ENCODE measurements at regions not wholly inside any gene's neighbourhood (a gene's known extent, or its start where the extent isn't known, plus 50 kb on each side); places are given as distances from the start of the nearest gene placed in this dataset.
"Not testable (repeated sequence)": the region's sequence is repeated elsewhere in the genome, so short reads cannot be mapped to it uniquely, and the experiment has no call there.

DNA sequence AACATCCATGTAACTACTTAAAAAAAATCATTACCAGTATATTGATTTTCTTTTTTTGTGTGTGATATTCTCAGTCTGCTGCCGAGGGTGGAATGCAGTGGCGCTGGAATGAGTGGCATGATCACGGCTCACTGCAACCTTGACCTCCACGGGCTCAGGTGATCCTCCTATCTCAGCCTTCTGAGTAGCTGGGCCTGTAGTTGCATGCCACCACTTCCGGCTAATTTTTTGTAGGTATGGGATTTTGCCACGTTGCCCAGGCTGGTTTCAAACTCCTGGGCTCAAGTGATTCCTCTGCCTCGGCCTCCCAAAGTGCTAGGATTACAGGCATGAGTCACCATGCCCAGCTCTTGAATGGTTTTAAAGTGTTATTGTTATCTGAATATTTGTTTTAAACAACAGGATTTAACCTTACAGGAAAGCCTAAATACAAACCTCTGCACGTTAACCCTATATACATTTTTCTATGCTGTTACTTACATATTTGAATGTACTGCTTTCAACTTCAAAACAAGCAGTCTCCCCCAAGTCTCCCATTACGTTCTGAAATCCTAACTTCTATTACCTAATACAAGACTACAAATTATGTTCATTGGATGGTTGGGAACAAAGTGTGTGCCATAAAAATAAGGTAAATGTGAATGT, 61.7 kb downstream of the KPNA2 start:
- DNase-seq (no peak), ATAC-seq (ENCODE audit: poor library complexity) (no peak)
- intact Hi-C loops (cut with DNase I) = no loop called here

DNA sequence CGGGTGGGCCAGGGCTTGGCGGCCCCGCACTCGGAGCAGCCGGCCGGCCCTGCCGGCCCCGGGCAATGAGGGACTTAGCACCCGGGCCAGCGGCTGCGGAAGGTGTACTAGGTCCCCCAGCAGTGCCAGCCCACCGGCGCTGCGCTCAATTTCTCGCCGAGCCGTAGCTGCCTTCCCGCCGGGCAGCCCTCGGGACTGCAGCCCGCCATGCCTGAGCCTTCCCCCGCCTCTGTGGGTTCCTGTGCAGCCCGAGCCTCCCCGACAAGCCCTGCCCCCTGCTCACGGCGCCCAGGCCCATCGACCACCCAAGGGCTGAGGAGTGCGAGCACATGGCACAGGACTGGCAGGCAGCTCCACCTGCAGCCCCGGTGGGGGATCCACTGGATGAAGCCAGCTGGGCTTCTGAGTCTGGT, 63.8 kb downstream of the KPNA2 start:
- ATAC-seq (ENCODE audit: poor library complexity); DNase-seq; intact Hi-C loops (cut with DNase I): not testable (repeated sequence)

DNA sequence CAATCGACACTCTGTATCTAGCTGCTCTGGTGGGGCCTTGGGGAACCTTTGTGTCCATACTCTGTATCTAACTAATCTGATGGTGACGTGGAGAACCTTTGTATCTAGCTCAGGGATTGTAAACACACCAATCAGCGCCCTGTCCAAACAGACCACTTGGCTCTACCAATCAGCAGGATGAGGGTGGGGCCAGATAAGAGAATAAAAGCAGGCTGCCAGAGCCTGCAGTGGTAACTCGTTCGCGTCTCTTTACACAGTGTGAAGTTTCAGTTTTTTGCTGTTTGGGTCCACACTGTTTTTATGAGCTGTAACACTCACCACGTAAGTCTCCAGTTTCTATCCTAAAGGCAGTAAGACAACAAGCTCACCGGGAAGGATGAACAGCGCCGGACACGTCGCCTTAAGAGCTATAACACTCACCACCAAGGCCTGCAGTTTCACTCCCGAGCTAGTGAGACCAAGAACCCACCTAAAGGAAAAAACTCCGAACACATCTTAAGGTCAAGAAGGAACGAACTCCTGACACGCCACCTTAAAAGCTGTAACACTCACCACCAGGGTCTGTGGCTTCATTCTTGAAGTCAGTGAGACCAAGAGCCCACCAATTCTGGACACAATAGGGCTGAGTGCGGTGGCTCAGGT, 64.6 kb downstream of the KPNA2 start:
- intact Hi-C loops (cut with DNase I) = no loop called here
- DNase-seq = no peak
- no peak for ATAC-seq (ENCODE audit: poor library complexity)

DNA sequence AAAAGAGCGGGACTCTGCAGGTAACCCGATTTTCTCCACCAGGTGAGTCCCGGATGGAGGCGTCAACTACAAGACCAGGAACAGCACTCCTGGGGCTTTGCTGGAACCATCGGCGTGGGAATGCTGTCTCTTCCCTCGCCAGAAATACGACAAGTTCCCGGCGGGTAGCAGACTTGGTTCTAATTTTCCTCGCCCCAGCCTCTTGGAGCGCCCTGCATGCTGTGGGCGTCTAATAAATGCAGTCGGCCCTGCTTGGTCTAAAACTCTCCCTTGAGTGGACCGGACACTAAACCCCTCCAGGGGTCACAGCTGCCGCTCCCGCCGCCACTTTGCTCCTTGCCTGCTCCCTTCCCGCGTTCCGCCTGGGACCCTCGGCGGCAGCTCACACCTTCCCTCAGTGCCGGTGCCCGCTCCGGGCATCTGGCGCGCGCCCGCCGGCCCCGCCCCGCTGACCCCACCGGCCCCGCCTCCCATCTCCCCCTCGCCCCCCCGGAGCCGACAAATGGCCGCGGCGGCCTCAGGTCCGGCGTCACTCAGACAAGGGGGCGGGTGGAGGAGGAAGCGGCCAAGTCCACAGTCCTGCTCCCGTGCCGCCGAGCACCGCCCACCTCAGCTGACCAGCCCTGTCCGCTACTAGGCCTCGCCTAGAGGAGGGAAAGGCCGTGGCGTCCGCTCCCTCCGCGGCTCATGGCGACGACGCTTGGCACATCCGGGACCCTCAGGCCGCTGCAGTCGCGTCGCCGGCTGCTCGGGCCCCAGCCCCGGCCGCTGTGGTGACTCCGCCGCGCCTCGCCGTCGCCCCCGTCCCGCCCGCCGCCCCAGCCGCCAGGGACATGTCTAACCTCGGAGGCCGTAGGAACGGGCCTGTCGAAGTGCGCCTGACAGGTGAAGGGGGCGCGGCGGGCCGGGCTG, 65.8 kb downstream of the KPNA2 start:
- intact Hi-C loops (cut with DNase I) = no loop called here
- peak; percentile 96 for DNase-seq
- peak; percentile 99 for ATAC-seq (ENCODE audit: poor library complexity)

DNA sequence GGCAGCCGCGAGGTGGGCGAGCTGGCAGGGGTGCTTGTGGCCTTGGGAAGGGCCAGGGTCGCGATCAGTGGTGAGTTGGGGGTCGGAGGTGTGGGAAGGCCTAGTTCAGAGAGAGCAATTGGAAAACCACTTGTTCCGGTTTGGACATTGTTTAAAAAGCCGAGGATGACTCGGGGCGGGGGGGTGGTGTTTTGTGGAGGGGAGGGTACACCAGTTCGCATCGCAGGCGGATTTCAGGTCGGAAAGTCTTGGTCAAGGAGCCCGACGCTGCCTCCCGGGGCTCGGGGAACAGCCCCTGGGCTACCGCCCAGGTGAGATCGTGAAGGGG, 66.4 kb downstream of the KPNA2 start:
- DNase-seq (no peak), ATAC-seq (ENCODE audit: poor library complexity) (no peak)
- intact Hi-C loops (cut with DNase I) = no loop called here

DNA sequence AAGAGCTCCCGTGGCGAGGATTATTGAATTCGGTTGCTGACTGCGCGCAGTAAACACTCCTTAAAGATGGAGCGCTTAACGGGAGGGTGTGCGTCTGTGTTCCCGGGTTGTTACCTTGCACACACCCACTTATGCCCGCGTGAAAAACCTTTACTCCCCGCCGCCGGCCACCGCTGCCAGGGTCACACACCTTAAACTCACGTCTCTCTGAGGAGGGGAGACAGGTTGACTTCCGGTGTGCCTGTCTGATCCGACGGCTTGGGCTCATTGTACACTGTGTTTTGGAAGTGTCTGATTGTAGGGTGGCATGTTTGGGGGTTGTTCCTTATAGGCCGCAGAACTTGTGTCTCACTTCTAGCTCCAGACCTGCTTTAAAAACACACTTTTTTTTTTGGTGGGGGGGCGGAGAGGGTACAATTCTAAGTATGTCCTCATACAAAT, 66.8 kb downstream of the KPNA2 start:
- no peak for DNase-seq
- ATAC-seq (ENCODE audit: poor library complexity) = peak; percentile 22
- intact Hi-C loops (cut with DNase I) = no loop called here

DNA sequence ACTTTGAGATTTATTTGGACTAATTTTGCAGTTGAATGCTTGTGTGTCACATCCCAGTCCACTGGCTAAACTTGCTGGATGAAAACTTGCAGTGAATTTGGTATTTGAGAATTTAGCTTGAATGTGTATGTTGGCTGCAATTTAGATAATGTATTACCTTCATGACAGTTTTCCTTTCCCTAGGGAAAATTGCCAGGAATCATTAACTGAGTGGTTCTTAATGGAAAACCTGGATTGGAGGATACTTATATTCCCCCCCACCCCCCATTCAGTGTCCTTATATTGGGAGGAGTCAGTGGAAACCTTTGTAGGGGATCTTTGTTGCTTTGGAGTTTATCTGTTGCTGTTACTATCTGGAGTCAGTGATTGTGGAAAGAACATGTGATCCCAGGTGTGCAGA, 67.6 kb downstream of the KPNA2 start:
- DNase-seq (no peak), ATAC-seq (ENCODE audit: poor library complexity) (no peak)
- intact Hi-C loops (cut with DNase I) = no loop called here

DNA sequence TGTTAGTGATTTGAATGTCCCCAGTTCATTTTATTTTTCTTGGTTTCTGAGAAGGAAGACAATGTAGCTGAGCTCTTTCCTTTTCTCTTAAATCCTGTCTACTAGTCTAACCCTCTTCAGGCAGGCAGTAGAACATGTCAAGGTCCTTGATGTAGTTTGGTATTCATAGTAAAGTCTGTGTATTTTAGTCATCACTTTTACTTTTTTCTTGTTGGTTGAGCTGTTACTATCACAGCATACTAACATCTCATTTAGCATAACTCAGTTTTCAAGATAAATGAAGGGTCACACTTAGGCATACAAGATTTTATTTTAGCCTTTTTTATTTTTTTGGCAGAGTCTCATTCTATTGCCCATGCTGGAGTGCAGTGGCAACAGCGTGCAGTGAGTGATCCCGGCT, 70.5 kb downstream of the KPNA2 start:
- DNase-seq = no peak
- intact Hi-C loops (cut with DNase I) = no loop called here
- ATAC-seq (ENCODE audit: poor library complexity) = no peak

DNA sequence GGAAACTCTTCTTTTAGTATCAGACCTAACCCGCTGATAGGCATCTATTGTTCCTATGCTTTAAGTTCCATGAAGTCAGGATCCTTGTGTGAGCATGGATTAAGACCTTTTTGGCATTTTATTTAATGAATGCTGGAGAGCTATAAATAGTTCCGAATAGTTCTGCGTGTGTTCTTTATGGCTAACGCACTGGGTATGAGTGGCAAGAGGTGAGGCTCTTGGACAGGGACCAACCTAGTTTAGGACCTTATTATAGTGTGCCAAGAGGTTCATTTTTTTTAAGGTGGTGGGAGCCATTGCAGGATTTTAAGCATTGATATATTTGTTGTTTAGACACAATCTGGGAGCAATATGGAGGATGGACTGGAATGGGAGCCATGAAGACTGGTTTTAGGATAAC, 71.8 kb downstream of the KPNA2 start:
- DNase-seq = no peak
- intact Hi-C loops (cut with DNase I) = no loop called here
- ATAC-seq (ENCODE audit: poor library complexity) = peak; percentile 65

DNA sequence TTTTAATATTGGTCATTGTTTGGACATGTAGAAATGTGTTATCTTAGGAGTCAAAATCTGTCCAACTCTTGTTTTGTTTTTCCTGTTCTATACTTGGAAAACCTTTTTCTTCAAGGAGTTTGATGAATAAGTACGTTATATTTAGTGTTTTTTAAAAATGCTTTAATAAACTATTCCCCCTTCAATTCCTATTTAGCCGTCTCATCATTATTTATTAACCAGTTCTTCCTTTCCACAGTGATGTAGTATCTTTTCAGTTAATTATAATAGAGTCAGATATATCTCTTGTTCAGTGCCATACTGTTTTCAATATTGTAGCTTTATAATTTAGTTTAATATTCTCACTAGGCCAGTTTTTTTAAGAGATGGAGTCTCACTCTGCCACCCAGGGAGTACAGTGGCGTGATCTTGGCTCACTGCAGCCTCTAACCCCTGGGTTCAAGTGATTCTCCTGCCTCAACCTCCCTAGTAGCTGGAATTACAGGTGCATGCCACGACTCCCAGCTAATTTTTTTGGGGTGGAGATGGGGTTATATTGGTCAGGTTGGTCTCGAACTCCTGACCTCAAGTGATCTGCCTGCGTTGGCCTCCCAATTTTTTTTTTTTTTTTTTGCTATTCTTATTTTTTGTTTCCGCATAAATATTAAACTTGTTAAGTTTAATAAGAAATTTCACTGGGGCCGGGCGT, 72.9 kb downstream of the KPNA2 start:
- DNase-seq = no peak
- no peak for ATAC-seq (ENCODE audit: poor library complexity)
- intact Hi-C loops (cut with DNase I) = no loop called here

DNA sequence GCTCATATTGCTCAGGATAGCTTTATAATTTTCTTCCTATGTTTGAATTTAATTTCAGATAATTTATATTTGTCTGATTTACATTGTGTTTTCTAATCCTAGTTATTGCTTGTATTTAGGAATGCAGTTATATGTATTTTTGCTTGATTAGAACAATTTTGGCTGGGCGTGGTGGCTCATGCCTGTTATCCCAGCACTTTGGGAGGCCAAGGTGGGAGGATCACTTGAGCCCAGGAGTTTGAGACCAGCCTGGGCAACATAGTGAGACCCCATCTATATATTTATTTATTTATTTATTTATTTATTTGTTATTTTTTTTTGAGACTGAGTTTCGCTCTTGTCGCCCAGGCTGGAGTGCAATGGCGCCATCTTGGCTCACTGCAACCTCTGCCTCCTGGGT, 73.9 kb downstream of the KPNA2 start:
- intact Hi-C loops (cut with DNase I); DNase-seq; ATAC-seq (ENCODE audit: poor library complexity): not testable (repeated sequence)

DNA sequence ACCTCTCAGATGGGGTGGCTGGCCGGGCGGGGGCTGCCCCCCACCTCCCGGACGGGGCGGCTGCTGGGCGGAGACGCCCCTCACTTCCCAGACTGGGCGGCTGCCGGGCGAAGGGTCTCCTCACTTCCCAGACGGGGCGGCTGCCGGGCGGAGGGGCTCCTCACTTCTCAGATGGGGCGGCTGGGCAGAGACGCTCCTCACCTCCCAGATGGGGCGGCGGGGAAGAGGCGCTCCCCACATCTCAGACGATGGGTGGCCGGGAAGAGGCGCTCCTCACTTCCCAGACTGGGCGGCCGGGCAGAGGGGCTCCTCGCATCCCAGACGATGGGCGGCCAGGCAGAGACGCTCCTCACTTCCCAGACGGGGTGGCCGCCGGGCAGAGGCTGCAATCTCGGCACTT, 80.7 kb downstream of the KPNA2 start:
- ATAC-seq (ENCODE audit: poor library complexity); intact Hi-C loops (cut with DNase I): not testable (repeated sequence)

DNA sequence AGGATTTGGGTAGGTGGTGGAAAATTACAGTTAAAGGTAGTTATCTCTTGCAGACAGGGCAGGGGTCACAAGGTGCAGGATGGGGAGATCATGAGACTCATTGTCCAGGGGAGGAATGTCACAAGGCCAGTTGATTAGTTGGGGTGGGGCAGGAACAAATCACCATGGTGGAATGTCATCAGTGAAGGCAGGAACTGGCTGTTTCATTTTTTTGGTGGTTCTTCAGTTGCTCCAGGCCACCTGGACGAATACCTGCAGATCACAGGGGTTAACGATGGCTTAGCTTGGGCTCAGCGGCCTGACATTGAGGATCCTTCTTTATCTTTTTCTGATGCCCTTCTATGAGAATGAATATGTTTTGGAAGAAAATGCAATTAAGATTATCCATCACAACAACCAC, 87.1 kb downstream of the KPNA2 start:
- intact Hi-C loops (cut with DNase I) = no loop called here
- no peak for ATAC-seq (ENCODE audit: poor library complexity)
- no peak for DNase-seq

More for the DNA sequence above, 80.7 kb downstream of the KPNA2 start:
- DNase-seq = not testable (repeated sequence)

DNA sequence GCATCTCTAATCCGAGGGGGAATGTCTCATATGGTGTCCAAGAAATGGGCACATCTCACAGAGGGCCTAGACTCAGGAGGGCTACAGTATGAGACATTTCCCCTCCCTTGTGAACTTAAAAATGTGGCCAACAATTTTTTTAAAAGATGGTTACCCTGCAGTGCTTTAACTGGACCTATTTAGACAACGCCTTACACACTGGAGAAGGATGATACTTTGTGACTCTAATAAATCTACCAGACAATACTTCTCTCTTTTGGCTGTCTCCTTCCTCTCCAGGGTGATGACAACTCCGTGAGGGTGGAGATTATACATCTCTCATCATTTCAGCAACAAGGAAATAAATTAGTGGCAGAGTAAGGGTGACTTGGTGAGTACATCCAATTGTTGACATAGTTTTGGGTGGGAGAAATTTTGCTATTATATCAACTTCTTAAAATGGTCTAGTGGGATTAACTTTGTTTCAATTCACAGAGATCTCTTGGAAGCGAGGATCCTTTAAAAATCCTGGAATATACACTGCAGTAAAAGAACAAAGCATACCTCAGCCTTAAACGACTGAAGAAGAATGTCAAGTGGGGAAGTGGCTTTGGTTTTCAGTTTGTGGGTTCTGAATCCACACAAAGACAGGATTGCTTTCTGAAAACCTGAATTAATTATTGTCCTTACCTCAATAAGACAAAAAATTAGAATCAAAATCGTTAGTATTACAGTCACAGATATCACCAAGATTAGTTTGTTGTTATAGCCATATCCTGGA, 89.8 kb downstream of the KPNA2 start:
- intact Hi-C loops (cut with DNase I) = no loop called here
- no peak for DNase-seq
- ATAC-seq (ENCODE audit: poor library complexity) = no peak

DNA sequence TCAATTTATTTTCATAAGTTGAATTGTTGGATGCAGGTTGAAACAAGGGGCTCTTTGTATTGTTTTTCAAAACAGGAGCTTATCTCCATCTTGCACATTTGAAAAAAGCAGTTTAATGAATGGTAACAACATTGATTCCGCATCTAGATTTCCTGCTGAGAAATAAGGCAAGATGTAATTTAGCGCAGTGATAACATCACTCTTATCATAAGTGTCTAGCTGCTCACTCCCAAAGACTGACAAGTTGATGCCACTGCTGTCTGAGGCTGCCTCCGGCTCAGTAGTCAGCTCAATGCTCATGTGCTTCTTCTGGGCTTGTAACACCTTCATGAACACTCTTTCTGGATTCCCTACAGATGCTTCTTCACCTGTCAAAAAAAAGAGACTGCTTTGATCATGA, 92.4 kb downstream of the KPNA2 start:
- DNase-seq (no peak), ATAC-seq (ENCODE audit: poor library complexity) (no peak)
- intact Hi-C loops (cut with DNase I) = no loop called here

DNA sequence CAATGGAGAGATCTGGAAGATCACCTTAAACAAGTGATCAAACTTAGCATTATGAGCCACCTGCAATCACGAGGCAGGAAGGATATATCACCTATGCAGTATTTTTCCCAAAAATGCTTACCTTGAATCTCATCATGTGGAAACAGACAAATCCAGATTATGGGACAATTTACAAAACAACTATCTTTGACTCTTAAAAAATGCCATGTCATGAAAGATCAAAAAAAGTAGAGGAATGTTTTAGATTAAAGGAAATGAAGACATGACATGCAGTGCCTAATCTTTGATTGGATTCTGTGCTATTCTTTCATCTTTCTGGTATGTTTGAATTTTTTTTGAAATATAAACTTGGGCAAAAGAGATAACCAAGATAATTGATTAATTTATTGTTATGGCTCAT, 95.9 kb downstream of the KPNA2 start:
- DNase-seq (no peak), ATAC-seq (ENCODE audit: poor library complexity) (no peak)
- intact Hi-C loops (cut with DNase I) = no loop called here

DNA sequence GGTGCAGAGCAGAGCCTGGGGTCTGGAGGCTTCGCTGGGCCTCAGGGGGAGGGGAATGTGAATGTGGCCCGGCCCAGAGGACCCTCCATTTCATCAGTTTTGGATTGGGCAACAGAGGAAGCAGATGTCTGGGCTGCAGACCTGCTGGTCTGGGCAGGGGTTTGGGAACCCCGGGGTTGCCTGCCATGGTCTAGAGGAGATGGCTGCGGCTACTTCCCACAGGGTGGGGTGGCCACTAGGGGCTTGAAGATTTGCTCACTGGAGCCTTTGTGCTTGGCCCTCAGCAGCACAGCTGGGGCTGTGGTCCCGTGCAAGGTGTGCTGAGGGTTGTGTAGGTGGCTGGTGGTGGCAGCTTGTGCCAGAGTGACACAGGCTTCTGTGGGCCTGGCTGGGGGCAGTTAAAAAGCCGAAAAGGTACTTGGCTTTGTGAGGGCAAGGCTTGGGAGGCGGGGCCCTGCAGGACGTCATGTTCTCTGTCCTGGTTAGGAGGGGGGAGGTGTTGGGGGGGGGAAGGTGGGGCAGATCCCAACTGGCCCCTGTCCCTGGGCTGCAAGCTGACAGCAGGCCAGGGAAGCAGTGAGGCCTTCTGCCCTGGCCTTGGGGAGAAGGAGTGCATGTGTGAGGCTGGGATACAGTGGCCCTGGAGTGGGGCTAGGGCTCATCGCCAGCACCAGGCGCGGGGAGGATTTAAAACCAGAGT, 98.0 kb downstream of the KPNA2 start:
- DNase-seq (no peak), ATAC-seq (ENCODE audit: poor library complexity) (peak; percentile 91)
- intact Hi-C loops (cut with DNase I) = no loop called here

DNA sequence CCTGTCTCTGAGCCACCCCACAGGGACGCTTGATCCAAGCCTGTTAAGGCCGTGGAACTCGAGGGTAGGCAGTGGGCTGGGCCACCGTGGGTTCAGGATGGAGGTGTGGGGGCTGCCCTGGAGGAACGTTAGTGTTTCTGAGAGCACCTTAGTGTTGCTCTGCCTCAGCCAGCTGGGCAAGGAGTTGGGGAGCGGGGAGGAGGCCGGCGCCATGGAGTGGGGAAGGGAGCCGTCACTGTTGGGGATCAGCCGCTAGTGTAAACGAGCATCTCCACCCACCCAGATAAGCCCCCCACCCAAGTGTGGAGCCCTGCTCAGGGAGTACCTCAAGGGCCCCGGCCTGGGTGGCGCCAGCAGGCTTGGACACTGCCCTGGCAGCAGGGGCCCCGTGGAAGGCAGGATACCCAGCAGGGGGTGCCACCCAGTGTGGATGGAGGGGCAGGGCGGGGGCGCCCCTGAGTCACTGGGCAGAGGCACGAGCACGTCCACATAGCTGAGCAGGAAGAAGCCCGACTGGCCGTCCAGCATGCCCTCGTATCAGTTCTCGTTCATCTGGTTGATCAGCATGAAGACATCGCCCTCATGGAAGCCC, 98.6 kb downstream of the KPNA2 start:
- ATAC-seq (ENCODE audit: poor library complexity) = peak; percentile 6
- intact Hi-C loops (cut with DNase I) = no loop called here

More for the DNA sequence above, 98.6 kb downstream of the KPNA2 start:
- DNase-seq = no peak

Measured in Right ventricle myocardium superior (tissue), 1 donor.